IMR-90 (cell line): ENCODE measurements at regions not wholly inside any gene's neighbourhood (a gene's known extent, or its start where the extent isn't known, plus 50 kb on each side); places are given as distances from the start of the nearest gene placed in this dataset. TPM values are rescaled to one million over a fixed set of nuclear protein-coding genes. Genes with fewer than 3 reads are reported as not detected.

Experiments used
- ATAC-seq: fragments of 200-7000 bp; cut with Tn5 transposase; 2 replicates; pipeline ENCODE4 v1.9.1; 2020; ENCODE audit warnings: low read depth, mild to moderate bottlenecking, moderate library complexity
- BruUV-seq: library from RNA; stranded (reverse); fragments of 400-500 nt; replicated peaks from 2 replicates; lab custom pipeline; 2021; lab: Mats Ljungman, UMichigan
- CTCF ChIA-PET: fragments of 300-600 bp; formaldehyde crosslinking; extraction: SDS; loops from one replicate; lab custom pipeline; 2021; ENCODE audit warnings: antibody characterized with exemption; lab: Yijun Ruan, JAX
- POLR2A ChIA-PET: fragments of 300-600 bp; sonication (Branson Sonifier 250); formaldehyde crosslinking; loops from one replicate; lab custom pipeline; 2022; ENCODE audit warnings: antibody characterized with exemption; ENCODE audit not compliant: unreplicated experiment; lab: Charles Lee
- DNase-seq: peaks from one replicate; pipeline ENCODE4 v3.0.0; 2013
- H2AFZ ChIP-seq: replicated peaks from 2 replicates; pipeline ENCODE3; 2013; ENCODE audit warnings: low read length, mild to moderate bottlenecking; ENCODE audit not compliant: poor library complexity
- H2AK5ac ChIP-seq: 2 replicates; pipeline ENCODE4 v1.6.1; 2013; ENCODE audit warnings: low read depth, low read length, inconsistent platforms
- H2AK9ac ChIP-seq: replicated peaks from 2 replicates; pipeline ENCODE3; 2013; ENCODE audit warnings: mild to moderate bottlenecking, low read depth, low read length, moderate library complexity; ENCODE audit not compliant: poor library complexity
- H2BK120ac ChIP-seq: 2 replicates; pipeline ENCODE4 v1.6.1; 2013; ENCODE audit warnings: low read depth, low read length, inconsistent platforms
- H2BK15ac ChIP-seq: 3 replicates; pipeline ENCODE4 v1.6.1; 2013; ENCODE audit warnings: low read depth, low read length, inconsistent platforms
- H2BK20ac ChIP-seq: 2 replicates; pipeline ENCODE4 v1.6.1; 2013; ENCODE audit warnings: low read depth, mild to moderate bottlenecking, inconsistent platforms, low read length, moderate library complexity
- H2BK5ac ChIP-seq: 2 replicates; pipeline ENCODE4 v1.6.1; 2013; ENCODE audit warnings: mild to moderate bottlenecking, low read depth, low read length, inconsistent platforms; ENCODE audit not compliant: poor library complexity, severe bottlenecking
- H3K14ac ChIP-seq: replicated peaks from 2 replicates; pipeline ENCODE4 v1.6.1; 2013; ENCODE audit warnings: low read depth, low read length, inconsistent platforms
- H3K18ac ChIP-seq: 2 replicates; pipeline ENCODE4 v1.6.1; 2013; ENCODE audit warnings: low read depth, low read length, control low read depth
- H3K23ac ChIP-seq: 2 replicates; pipeline ENCODE4 v1.6.1; 2013; ENCODE audit warnings: low read depth, low read length, inconsistent platforms
- H3K27ac ChIP-seq: 2 replicates; pipeline ENCODE4 v1.5.1; 2013; ENCODE audit warnings: mild to moderate bottlenecking, control low read depth, low read length; ENCODE audit not compliant: insufficient read depth
- H3K27me3 ChIP-seq: 2 replicates; pipeline ENCODE4 v1.6.1; 2013; ENCODE audit warnings: low read length; ENCODE audit not compliant: control insufficient read depth, insufficient read depth
- H3K36me3 ChIP-seq: 2 replicates; pipeline ENCODE4 v1.6.1; 2013; ENCODE audit warnings: low read length, mixed read lengths; ENCODE audit not compliant: control insufficient read depth, insufficient read depth
- H3K4ac ChIP-seq: 2 replicates; pipeline ENCODE4 v1.6.1; 2013; ENCODE audit warnings: low read depth, low read length, inconsistent platforms
- H3K4me1 ChIP-seq: 2 replicates; pipeline ENCODE4 v1.6.1; 2013; ENCODE audit warnings: low read length, mixed read lengths; ENCODE audit not compliant: control insufficient read depth, insufficient read depth
- H3K4me2 ChIP-seq: 2 replicates; pipeline ENCODE4 v1.6.1; 2013; ENCODE audit warnings: low read depth, mild to moderate bottlenecking, control low read depth, low read length, moderate library complexity
- H3K4me3 ChIP-seq: 2 replicates; pipeline ENCODE4 v1.5.1; 2013; ENCODE audit warnings: low read depth, mild to moderate bottlenecking, control low read depth, low read length, moderate library complexity; ENCODE audit not compliant: insufficient read depth
- H3K56ac ChIP-seq: 2 replicates; pipeline ENCODE4 v1.6.1; 2013; ENCODE audit warnings: low read length, inconsistent platforms; ENCODE audit not compliant: insufficient read depth; ENCODE audit errors: extremely low read depth
- H3K79me1 ChIP-seq, 2 experiments: 2 replicates each; pipeline ENCODE4 v1.6.1; 2013; ENCODE audit warnings: low read length in 2 of 2, inconsistent platforms in 1 of 2, low read depth in 1 of 2
- H3K9ac ChIP-seq: 2 replicates; pipeline ENCODE4 v1.6.1; 2013; ENCODE audit warnings: low read depth, low read length, control low read depth
- H3K9me1 ChIP-seq: 2 replicates; pipeline ENCODE4 v1.6.1; 2013; ENCODE audit warnings: low read length, inconsistent platforms; ENCODE audit not compliant: insufficient read depth
- H3K9me3 ChIP-seq: 2 replicates; pipeline ENCODE4 v1.6.1; 2013; ENCODE audit warnings: low read length; ENCODE audit not compliant: control insufficient read depth, insufficient read depth
- H4K20me1 ChIP-seq: 2 replicates; pipeline ENCODE4 v1.6.1; 2013; ENCODE audit warnings: low read length, inconsistent platforms; ENCODE audit not compliant: insufficient read depth
- H4K5ac ChIP-seq: 2 replicates; pipeline ENCODE4 v1.6.1; 2013; ENCODE audit warnings: mild to moderate bottlenecking, low read depth, low read length, control low read depth
- H4K8ac ChIP-seq, 2 experiments: 2 replicates each; pipeline ENCODE4 v1.6.1; 2013; ENCODE audit warnings: low read depth in 2 of 2, low read length in 2 of 2, control low read depth in 1 of 2, inconsistent platforms in 1 of 2
- H4K91ac ChIP-seq: 2 replicates; pipeline ENCODE4 v1.6.1; 2013; ENCODE audit warnings: low read depth, low read length, inconsistent platforms; ENCODE audit not compliant: insufficient read depth
- NFE2L2 ChIP-seq: fragments of 150-350 bp; IDR thresholded peaks from 2 replicates; pipeline ENCODE4 v1.6.1; 2016; ENCODE audit warnings: low read depth, mild to moderate bottlenecking, low read length
- POLR2A ChIP-seq: IDR thresholded peaks from 2 replicates; pipeline ENCODE4 v1.6.1; 2012; ENCODE audit warnings: mild to moderate bottlenecking, low read depth, low read length
- RAD21 ChIP-seq: IDR thresholded peaks from 2 replicates; pipeline ENCODE4 v1.6.1; 2012; ENCODE audit warnings: low read length, improper control_type of control experiment
- WGBS, 2 experiments: methylation state at CpG; one replicate each; pipeline versions ENCODE4 v1.1.5 to v1.1.7; 2013; ENCODE audit warnings: missing lambda C conversion rate in 2 of 2; ENCODE audit not compliant: insufficient read length in 1 of 2; ENCODE audit errors: extremely low coverage in 2 of 2; 5-methylcytosine and 5-hydroxymethylcytosine counted together
- dilution Hi-C: fragments of 300-500 bp; cut with HindIII; formaldehyde crosslinking; loops from one replicate; pipeline ENCODE4 v1.14.3; 2018; ENCODE audit warnings: low sequenced_read_pairs; ENCODE audit not compliant: unreplicated experiment
- in situ Hi-C: fragments of 300-500 bp; cut with MboI; formaldehyde crosslinking; loops from 3 replicates; pipeline ENCODE4 v1.14.3; 2019; ENCODE audit warnings: low sequenced_read_pairs, inconsistent platforms, mixed read lengths
- intact Hi-C: fragments of 100-400 bp; cut with micrococcal nuclease; formaldehyde crosslinking; loops from 2 replicates; pipeline ENCODE4 v1.10.0; 2022
- microRNA-seq, 2 experiments: library from miRNA; stranded (forward) in 1 of 2; unstranded in 1 of 2; fragments of 10-50 nt in 1 of 2; fragments of <30 nt in 1 of 2; gene quantifications in 1 of 2; microRNA quantifications in 1 of 2; one replicate each; pipeline versions ENCODE3 to v1.1.0; 2013 to 2020; ENCODE audit not compliant: insufficient read depth in 1 of 2, insufficient read length in 1 of 2, unreplicated experiment in 1 of 2
- small RNA-seq, 5 experiments: library from RNA; depleted of rRNA; stranded (forward); fragments of <200 nt; gene quantifications; one replicate each; pipeline ENCODE3, GENCODE V24; 2012

DNA sequence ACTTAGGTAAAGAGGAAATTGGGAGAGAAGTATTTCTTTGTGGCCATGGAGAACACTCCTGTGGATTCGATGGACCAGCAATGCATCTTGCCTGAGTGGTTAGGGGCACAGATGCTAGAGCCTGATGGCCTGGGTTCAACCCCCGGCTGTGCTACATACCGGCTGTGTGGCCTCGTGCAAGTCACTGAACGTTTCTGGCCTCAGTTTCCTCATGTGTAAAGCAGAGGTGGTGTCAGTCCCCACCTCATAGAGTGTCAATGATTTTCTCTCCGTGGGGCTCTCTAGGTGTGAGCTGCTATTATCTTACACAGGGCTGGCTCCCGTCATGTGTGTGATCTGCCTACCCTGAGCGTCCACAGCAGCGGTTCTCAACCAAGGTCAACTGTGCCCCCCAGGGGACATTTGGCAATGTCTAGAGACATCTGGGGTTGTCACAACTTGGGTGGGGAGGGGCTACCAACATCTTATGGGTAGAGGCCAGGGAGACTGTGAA, 50.0 kb upstream of the PTPN1 start:
- no peak for TF ChIP-seq RAD21
- TF ChIP-seq POLR2A, result no peak
- no peak for TF ChIP-seq NFE2L2
- H4K91ac ChIP-seq, result peak overlapping the region; percentile 87
- no peak for DNase-seq
- in situ Hi-C loops (loop anchor here (5.0 to 10.0 kb wide), 3 partner anchors 117 to 285 kb away; no protein-coding TSS in a partner anchor), dilution Hi-C loops (no loop called here), intact Hi-C loops (loop anchor here (1.0 to 10.0 kb wide), 6 partner anchors 58 to 285 kb away; partner anchors contain the start of gene CEBPB)
- POLR2A ChIA-PET, result no interaction called here
- peak overlapping the region; percentile 7 for H4K5ac ChIP-seq
- no peak overlapping the region for H3K4me2 ChIP-seq
- CTCF ChIA-PET, result no interaction called here
- peak overlapping the region; percentile 71 for H3K4ac ChIP-seq
- H3K9me1 ChIP-seq, result no peaks in the 10 kb centered on the region
- peak overlapping the region; percentile 60 for H2BK20ac ChIP-seq
- ATAC-seq, result no peak
- peak overlapping the region; percentile 94; the same call in 2 of the 3 replicates for H2BK15ac ChIP-seq
- H3K4me3 ChIP-seq, result no peak overlapping the region
- 0 out of 2 replicates have a peak overlapping the region, but pooled peaks have one; percentile 7 for H3K23ac ChIP-seq
- H4K20me1 ChIP-seq, result no peaks in the 10 kb centered on the region
- H3K36me3 ChIP-seq, result no peaks in the 10 kb centered on the region
- H2AFZ ChIP-seq, result peak overlapping the region; percentile 5
- H3K27me3 ChIP-seq, result no peaks in the 10 kb centered on the region
- peak overlapping the region; percentile 73 for H2AK9ac ChIP-seq
- no peak overlapping the region; the same call in 1 of the 2 replicates for H3K27ac ChIP-seq
- peak overlapping the region; percentile 59 to 71; a peak in 1 of 4 replicates for H4K8ac ChIP-seq
- no peak overlapping the region for H2BK5ac ChIP-seq
- H2AK5ac ChIP-seq, result peak overlapping the region; percentile 90
- peaks cover 13% of the 10 kb centered on the region for H3K4me1 ChIP-seq
- H3K18ac ChIP-seq, result peak overlapping the region; percentile 1; the same call in 1 of the 2 replicates
- peak overlapping the region; percentile 87 for H2BK120ac ChIP-seq
- H3K9me3 ChIP-seq, result no peaks in the 10 kb centered on the region
- no peak overlapping the region for H3K9ac ChIP-seq
- 78% methylated on average over 6 of the region's 9 CpGs; no CpG with 5 or more reads in 1 of the 2 experiments for WGBS, 2 experiments
- H3K79me1 ChIP-seq, result peaks cover 0 to 4% of the 10 kb centered on the region in 2 experiments; a peak in 2 of 4 replicates
- BruUV-seq, result no TSS peak
- no peak overlapping the region for H3K14ac ChIP-seq
- H3K56ac ChIP-seq, result no peak overlapping the region

Small RNA genes lying in the stretch of these regions (microRNA-seq; reads per million reads assigned to microRNA genes)
- not detected for gene RN7SL636P (ENCODE audit: insufficient read depth, insufficient read length)

Small RNA genes lying in the stretch of these regions (small RNA-seq; reads per million reads assigned to genes)
- 0 to 0.31 (median 0) reads per million in 5 experiments for gene RN7SL636P
